SU-DHL-6 (cell line): ENCODE measurements at regions not wholly inside any gene's neighbourhood (a gene's known extent, or its start where the extent isn't known, plus 50 kb on each side); places are given as distances from the start of the nearest gene placed in this dataset.

ENCODE experiments used
- EZH2phosphoT487 ChIP-seq: fragments of 200-600 bp; sonication (generic), shearing (Covaris generic); conservative IDR thresholded peaks from 2 replicates; pipeline ENCODE4 v1.6.1; 2018; ENCODE audit warnings: mild to moderate bottlenecking, antibody characterized with exemption, low read length, moderate library complexity, mixed read lengths
- TF ChIP-seq, protein P1 (sequence below): fragments of 200-600 bp; sonication (generic); IDR thresholded peaks from one replicate; pipeline ENCODE4 v1.5.1; 2017; ENCODE audit warnings: antibody characterized with exemption, mild to moderate bottlenecking, low read length, moderate library complexity; ENCODE audit not compliant: insufficient read depth, poor library complexity, severe bottlenecking

DNA sequence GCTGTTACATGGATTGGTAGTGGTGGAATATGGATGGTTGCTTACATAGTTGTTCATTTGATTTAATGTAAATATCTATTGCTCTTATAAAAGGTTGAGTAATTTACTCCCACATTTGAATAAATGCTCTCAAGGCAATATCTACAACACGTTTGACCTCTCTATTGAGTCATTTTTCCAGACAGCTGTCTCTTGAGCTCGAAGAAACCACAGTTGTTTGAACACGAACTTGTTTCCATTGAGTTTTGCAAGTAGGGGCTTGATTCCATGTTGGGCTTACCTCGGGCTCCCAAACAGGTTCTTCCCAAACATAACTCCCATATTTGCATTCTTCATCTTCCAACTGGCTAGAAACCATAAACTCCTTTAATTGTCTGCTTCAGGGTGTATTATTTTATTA, 115.0 kb upstream of the HMHB1 start:
- TF ChIP-seq, protein P1, sequence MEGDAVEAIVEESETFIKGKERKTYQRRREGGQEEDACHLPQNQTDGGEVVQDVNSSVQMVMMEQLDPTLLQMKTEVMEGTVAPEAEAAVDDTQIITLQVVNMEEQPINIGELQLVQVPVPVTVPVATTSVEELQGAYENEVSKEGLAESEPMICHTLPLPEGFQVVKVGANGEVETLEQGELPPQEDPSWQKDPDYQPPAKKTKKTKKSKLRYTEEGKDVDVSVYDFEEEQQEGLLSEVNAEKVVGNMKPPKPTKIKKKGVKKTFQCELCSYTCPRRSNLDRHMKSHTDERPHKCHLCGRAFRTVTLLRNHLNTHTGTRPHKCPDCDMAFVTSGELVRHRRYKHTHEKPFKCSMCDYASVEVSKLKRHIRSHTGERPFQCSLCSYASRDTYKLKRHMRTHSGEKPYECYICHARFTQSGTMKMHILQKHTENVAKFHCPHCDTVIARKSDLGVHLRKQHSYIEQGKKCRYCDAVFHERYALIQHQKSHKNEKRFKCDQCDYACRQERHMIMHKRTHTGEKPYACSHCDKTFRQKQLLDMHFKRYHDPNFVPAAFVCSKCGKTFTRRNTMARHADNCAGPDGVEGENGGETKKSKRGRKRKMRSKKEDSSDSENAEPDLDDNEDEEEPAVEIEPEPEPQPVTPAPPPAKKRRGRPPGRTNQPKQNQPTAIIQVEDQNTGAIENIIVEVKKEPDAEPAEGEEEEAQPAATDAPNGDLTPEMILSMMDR = no peak
- TF ChIP-seq EZH2phosphoT487 = no peak
